ENCODE measurements at regions not wholly inside any gene's neighbourhood (a gene's known extent, or its start where the extent isn't known, plus 50 kb on each side); places are given as distances from the start of the nearest gene placed in this dataset.

GRCh38 chrX:10750581-10750980 is 130.2 kb upstream of the MID1 start:
- Histone ChIP-seq H3K27ac (ENCODE audit: low read depth, low read length, poor library complexity, severe bottlenecking) (no peak overlapping the region), H3K36me3 (ENCODE audit: insufficient read depth, low read length) (no peaks in the 10 kb centered on the region), H3K9ac (ENCODE audit: low read length) (no peak overlapping the region), H3F3A (ENCODE audit: insufficient read depth, low read length) (no peaks in the 10 kb centered on the region), H3K9me3 (ENCODE audit: low read length) (no peaks in the 10 kb centered on the region), H3K4me3 (ENCODE audit: low read depth, low read length, poor library complexity, severe bottlenecking) (no peak overlapping the region), H3K79me2 (ENCODE audit: insufficient read depth, low read length) (no peaks in the 10 kb centered on the region), H3K27me3 (ENCODE audit: insufficient read depth, low read length) (no peaks in the 10 kb centered on the region), H3K9me2 (ENCODE audit: low read depth, low read length) (no peaks in the 10 kb centered on the region), H3K4me1 (ENCODE audit: insufficient read depth, low read length, severe bottlenecking) (no peaks in the 10 kb centered on the region), H3K4me2 (ENCODE audit: low read length) (no peak overlapping the region), H2AFZ (ENCODE audit: low read length) (no peak overlapping the region), H4K20me1 (ENCODE audit: insufficient read depth, low read length) (no peaks in the 10 kb centered on the region)
- TF ChIP-seq EZH2 (IDR thresholded peaks at IDR 0.05; ENCODE audit: borderline replicate concordance, low read length) (no peak), CTCF (IDR thresholded peaks at IDR 0.05; ENCODE audit: low read length) (no peak)

GRCh38 chrX:10753116-10753515 is 132.7 kb upstream of the MID1 start:
- Histone ChIP-seq H3K27ac (ENCODE audit: low read depth, low read length, poor library complexity, severe bottlenecking) (no peak overlapping the region), H2AFZ (ENCODE audit: low read length) (no peak overlapping the region), H3K4me2 (ENCODE audit: low read length) (no peak overlapping the region), H3K9ac (ENCODE audit: low read length) (no peak overlapping the region), H3K9me3 (ENCODE audit: low read length) (no peaks in the 10 kb centered on the region), H3K27me3 (ENCODE audit: insufficient read depth, low read length) (no peaks in the 10 kb centered on the region), H3K4me3 (ENCODE audit: low read depth, low read length, poor library complexity, severe bottlenecking) (no peak overlapping the region), H3K4me1 (ENCODE audit: insufficient read depth, low read length, severe bottlenecking) (no peaks in the 10 kb centered on the region), H4K20me1 (ENCODE audit: insufficient read depth, low read length) (no peaks in the 10 kb centered on the region), H3K36me3 (ENCODE audit: insufficient read depth, low read length) (no peaks in the 10 kb centered on the region), H3K9me2 (ENCODE audit: low read depth, low read length) (no peaks in the 10 kb centered on the region), H3K79me2 (ENCODE audit: insufficient read depth, low read length) (no peaks in the 10 kb centered on the region), H3F3A (ENCODE audit: insufficient read depth, low read length) (no peaks in the 10 kb centered on the region)
- TF ChIP-seq CTCF (IDR thresholded peaks at IDR 0.05; ENCODE audit: low read length) (no peak), EZH2 (IDR thresholded peaks at IDR 0.05; ENCODE audit: borderline replicate concordance, low read length) (no peak)

- Histone ChIP-seq H3K27me3 (ENCODE audit: insufficient read depth, low read length) (no peaks in the 10 kb centered on the region), H3K36me3 (ENCODE audit: insufficient read depth, low read length) (no peaks in the 10 kb centered on the region), H3K4me1 (ENCODE audit: insufficient read depth, low read length, severe bottlenecking) (no peaks in the 10 kb centered on the region), H3K79me2 (ENCODE audit: insufficient read depth, low read length) (no peaks in the 10 kb centered on the region), H2AFZ (ENCODE audit: low read length) (no peak overlapping the region), H3K9me2 (ENCODE audit: low read depth, low read length) (no peaks in the 10 kb centered on the region), H3K4me2 (ENCODE audit: low read length) (no peak overlapping the region), H3K27ac (ENCODE audit: low read depth, low read length, poor library complexity, severe bottlenecking) (no peak overlapping the region), H4K20me1 (ENCODE audit: insufficient read depth, low read length) (no peaks in the 10 kb centered on the region), H3K4me3 (ENCODE audit: low read depth, low read length, poor library complexity, severe bottlenecking) (no peak overlapping the region), H3K9me3 (ENCODE audit: low read length) (no peaks in the 10 kb centered on the region), H3K9ac (ENCODE audit: low read length) (no peak overlapping the region), H3F3A (ENCODE audit: insufficient read depth, low read length) (no peaks in the 10 kb centered on the region)
- TF ChIP-seq EZH2 (IDR thresholded peaks at IDR 0.05; ENCODE audit: borderline replicate concordance, low read length): no peak
- TF ChIP-seq CTCF (IDR thresholded peaks at IDR 0.05; ENCODE audit: low read length): no peak
Measured at GRCh38 chrX:10754445-10754844, 134.1 kb upstream of the MID1 start.
